Smooth muscle cell (in vitro differentiated cells): ENCODE measurements at regions not wholly inside any gene's neighbourhood (a gene's known extent, or its start where the extent isn't known, plus 50 kb on each side); places are given as distances from the start of the nearest gene placed in this dataset.

Source experiments
- DNase-seq: peaks from one replicate; lab custom pipeline; 2025; ENCODE audit not compliant: unreplicated experiment; lab: John Stamatoyannopoulos, UW
- H2AFZ ChIP-seq: fragments of 200-600 bp; sonication (generic); 2 replicates; pipeline ENCODE4 v1.6.0; 2016; ENCODE audit warnings: antibody characterized with exemption, low read depth, mild to moderate bottlenecking
- H3F3A ChIP-seq: fragments of 200-600 bp; sonication (generic); 2 replicates; pipeline ENCODE4 v1.6.0; 2017; ENCODE audit warnings: antibody characterized with exemption, low read depth
- H3K27ac ChIP-seq: fragments of 200-600 bp; sonication (generic); 2 replicates; pipeline ENCODE4 v1.5.1; 2016; ENCODE audit warnings: low read depth, mild to moderate bottlenecking
- H3K27me3 ChIP-seq: fragments of 200-600 bp; sonication (generic); 2 replicates; pipeline ENCODE4 v1.6.1; 2016; ENCODE audit warnings: low read depth, mild to moderate bottlenecking
- H3K36me3 ChIP-seq: fragments of 200-600 bp; sonication (generic); 2 replicates; pipeline ENCODE4 v1.5.1; 2016; ENCODE audit warnings: low read depth
- H3K4me1 ChIP-seq: fragments of 200-600 bp; sonication (generic); 2 replicates; pipeline ENCODE4 v1.5.1; 2016; ENCODE audit warnings: low read depth
- H3K4me2 ChIP-seq: fragments of 200-600 bp; sonication (generic); 2 replicates; pipeline ENCODE4 v1.6.0; 2016; ENCODE audit warnings: mild to moderate bottlenecking
- H3K4me3 ChIP-seq: fragments of 200-600 bp; sonication (generic); 2 replicates; pipeline ENCODE4 v1.5.1; 2016; ENCODE audit warnings: mild to moderate bottlenecking
- H3K79me2 ChIP-seq: fragments of 200-600 bp; sonication (generic); 2 replicates; pipeline ENCODE4 v1.6.0; 2016; ENCODE audit warnings: low read depth, mild to moderate bottlenecking
- H3K9ac ChIP-seq: fragments of 200-600 bp; sonication (generic); 2 replicates; pipeline ENCODE4 v1.6.0; 2016; ENCODE audit warnings: low read depth
- H3K9me3 ChIP-seq: fragments of 200-600 bp; sonication (generic); replicated peaks from 2 replicates; pipeline ENCODE4 v1.5.1; 2016; ENCODE audit warnings: low read depth
- H4K20me1 ChIP-seq: fragments of 200-600 bp; sonication (generic); 2 replicates; pipeline ENCODE4 v1.6.0; 2016; ENCODE audit warnings: low read depth
- whole genome bisulfite sequencing: methylation state at CpG from one replicate; pipeline ENCODE4 v1.1.7; 2016; ENCODE audit warnings: low lambda C conversion rate; 5-methylcytosine and 5-hydroxymethylcytosine counted together
- TF ChIP-seq, protein P1 (sequence below): fragments of 200-600 bp; sonication (generic); IDR thresholded peaks from 2 replicates; pipeline ENCODE4 v1.5.1; 2017; ENCODE audit warnings: borderline replicate concordance, mild to moderate bottlenecking, antibody characterized with exemption; ENCODE audit not compliant: insufficient read depth, poor library complexity, severe bottlenecking

DNA sequence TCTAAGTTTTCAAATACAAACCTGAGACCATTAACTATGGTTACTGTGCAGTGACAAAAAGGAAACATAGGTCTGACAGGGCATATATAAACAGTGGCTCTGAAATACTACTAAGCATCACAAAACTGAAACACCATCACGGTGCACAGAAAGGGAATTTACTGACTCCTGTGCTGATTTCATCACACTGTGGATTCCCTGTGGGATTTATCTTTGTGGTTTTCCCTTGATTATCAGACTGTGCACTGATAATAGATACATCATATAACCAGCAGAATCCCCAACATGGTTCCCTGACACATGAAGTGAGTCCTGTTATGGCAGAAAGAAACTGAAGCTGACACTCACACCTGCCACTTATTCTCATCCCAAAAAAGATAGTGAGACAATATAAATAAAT, 676.3 kb upstream of the KCND2 start:
- Histone ChIP-seq H3F3A (no peaks in the 10 kb centered on the region), H3K4me2 (no peak overlapping the region), H3K9ac (no peak overlapping the region), H3K4me1 (no peaks in the 10 kb centered on the region), H2AFZ (no peak overlapping the region), H4K20me1 (no peaks in the 10 kb centered on the region), H3K27ac (no peak overlapping the region), H3K79me2 (no peaks in the 10 kb centered on the region), H3K9me3 (no peaks in the 10 kb centered on the region), H3K4me3 (no peak overlapping the region), H3K27me3 (no peaks in the 10 kb centered on the region), H3K36me3 (no peaks in the 10 kb centered on the region)
- TF ChIP-seq, protein P1, sequence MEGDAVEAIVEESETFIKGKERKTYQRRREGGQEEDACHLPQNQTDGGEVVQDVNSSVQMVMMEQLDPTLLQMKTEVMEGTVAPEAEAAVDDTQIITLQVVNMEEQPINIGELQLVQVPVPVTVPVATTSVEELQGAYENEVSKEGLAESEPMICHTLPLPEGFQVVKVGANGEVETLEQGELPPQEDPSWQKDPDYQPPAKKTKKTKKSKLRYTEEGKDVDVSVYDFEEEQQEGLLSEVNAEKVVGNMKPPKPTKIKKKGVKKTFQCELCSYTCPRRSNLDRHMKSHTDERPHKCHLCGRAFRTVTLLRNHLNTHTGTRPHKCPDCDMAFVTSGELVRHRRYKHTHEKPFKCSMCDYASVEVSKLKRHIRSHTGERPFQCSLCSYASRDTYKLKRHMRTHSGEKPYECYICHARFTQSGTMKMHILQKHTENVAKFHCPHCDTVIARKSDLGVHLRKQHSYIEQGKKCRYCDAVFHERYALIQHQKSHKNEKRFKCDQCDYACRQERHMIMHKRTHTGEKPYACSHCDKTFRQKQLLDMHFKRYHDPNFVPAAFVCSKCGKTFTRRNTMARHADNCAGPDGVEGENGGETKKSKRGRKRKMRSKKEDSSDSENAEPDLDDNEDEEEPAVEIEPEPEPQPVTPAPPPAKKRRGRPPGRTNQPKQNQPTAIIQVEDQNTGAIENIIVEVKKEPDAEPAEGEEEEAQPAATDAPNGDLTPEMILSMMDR, result no peak
- 32% methylated on average over 1 of the region's 1 CpG for WGBS
- DNase-seq, result no peak

DNA sequence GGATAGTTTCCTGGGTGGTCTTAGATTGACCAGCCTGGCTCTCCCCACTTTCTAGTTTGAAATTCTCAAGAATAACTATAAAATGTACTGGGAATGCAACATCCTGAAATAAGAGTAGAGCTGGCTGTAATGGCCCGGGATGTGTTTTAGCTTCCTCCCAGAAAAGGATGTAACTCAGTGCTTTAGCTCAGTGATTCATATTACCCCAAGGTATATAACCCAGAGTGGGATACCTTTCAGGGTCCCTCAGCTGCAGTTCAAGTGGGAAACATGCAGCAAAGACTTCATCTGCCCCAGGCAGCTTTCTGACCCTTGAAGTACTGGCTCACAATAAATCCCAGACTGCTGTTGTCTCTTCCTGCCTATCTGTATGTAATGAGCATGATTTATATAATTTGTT, 666.7 kb upstream of the KCND2 start:
- TF ChIP-seq, protein P1, result no peak
- H3K79me2 ChIP-seq, result no peaks in the 10 kb centered on the region
- H3K36me3 ChIP-seq, result no peaks in the 10 kb centered on the region
- no peak for DNase-seq
- no peaks in the 10 kb centered on the region for H3K9me3 ChIP-seq
- no peaks in the 10 kb centered on the region for H3K27me3 ChIP-seq
- no peak overlapping the region for H3K4me2 ChIP-seq
- WGBS, result 95% methylated on average over 1 of the region's 1 CpG
- H2AFZ ChIP-seq, result no peak overlapping the region
- H3K4me3 ChIP-seq, result no peak overlapping the region
- no peak overlapping the region for H3K9ac ChIP-seq
- H3K4me1 ChIP-seq, result no peaks in the 10 kb centered on the region
- no peak overlapping the region for H3K27ac ChIP-seq
- no peaks in the 10 kb centered on the region for H4K20me1 ChIP-seq
- no peaks in the 10 kb centered on the region for H3F3A ChIP-seq

DNA sequence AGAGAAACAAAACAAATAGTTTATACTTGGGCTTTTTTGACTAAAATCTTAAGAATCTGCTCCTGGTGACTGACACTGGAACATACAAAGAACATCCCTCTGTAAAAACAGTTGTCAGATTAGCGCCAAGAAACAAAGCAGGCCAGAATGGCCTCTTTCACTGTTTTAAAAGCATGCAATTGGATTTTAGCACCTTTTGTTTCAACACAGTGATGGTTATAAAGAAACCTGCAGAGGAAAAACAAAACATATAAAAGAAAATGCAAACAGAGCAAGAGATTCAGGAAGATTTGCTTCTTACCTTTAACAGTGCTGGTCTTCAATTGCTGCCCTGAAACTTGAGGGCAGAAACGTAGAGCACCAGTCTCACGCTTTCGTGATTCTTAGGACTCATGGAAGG, 652.2 kb upstream of the KCND2 start:
- Histone ChIP-seq H3K27ac (no peak overlapping the region), H3K4me2 (no peak overlapping the region), H3K79me2 (no peaks in the 10 kb centered on the region), H3K9ac (no peak overlapping the region), H3K27me3 (no peaks in the 10 kb centered on the region), H3K4me3 (no peak overlapping the region), H3K36me3 (no peaks in the 10 kb centered on the region), H3K4me1 (peaks cover 4% of the 10 kb centered on the region), H4K20me1 (no peaks in the 10 kb centered on the region), H3K9me3 (no peaks in the 10 kb centered on the region), H2AFZ (no peak overlapping the region), H3F3A (no peaks in the 10 kb centered on the region)
- 70% methylated on average over 4 of the region's 4 CpGs for WGBS
- no peak for DNase-seq
- TF ChIP-seq, protein P1, result no peak

DNA sequence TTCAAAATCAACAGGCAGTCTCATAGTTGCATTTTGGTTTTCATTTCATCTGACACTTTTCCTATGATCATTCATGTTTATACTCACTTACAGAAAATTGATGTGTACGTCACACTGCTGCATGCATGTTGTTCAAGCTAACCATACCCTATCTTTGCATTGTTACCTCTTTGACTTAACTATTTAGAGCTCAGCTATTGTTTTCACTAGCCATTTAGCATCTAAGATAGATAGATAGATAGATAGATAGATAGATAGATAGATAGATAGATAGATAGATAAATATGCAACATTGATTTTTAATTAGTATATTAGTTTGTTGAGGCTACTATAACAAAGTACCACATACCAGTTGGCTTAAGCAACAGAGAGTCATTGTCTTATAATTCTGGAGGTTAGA, 649.5 kb upstream of the KCND2 start:
- no peak overlapping the region for H3K27ac ChIP-seq

More for the DNA sequence above, 649.5 kb upstream of the KCND2 start:
- no peaks in the 10 kb centered on the region for H3K9me3 ChIP-seq
- TF ChIP-seq, protein P1, result no peak
- H3F3A ChIP-seq, result no peaks in the 10 kb centered on the region
- H3K4me2 ChIP-seq, result no peak overlapping the region
- DNase-seq, result no peak
- 97% methylated on average over 1 of the region's 1 CpG for WGBS
- H3K4me3 ChIP-seq, result no peak overlapping the region
- H3K4me1 ChIP-seq, result peaks cover 4% of the 10 kb centered on the region
- H3K36me3 ChIP-seq, result no peaks in the 10 kb centered on the region
- no peaks in the 10 kb centered on the region for H3K27me3 ChIP-seq
- no peak overlapping the region for H3K9ac ChIP-seq
- H2AFZ ChIP-seq, result no peak overlapping the region
- no peaks in the 10 kb centered on the region for H3K79me2 ChIP-seq
- H4K20me1 ChIP-seq, result no peaks in the 10 kb centered on the region
